RWPE2 (cell line): ENCODE measurements at regions not wholly inside any gene's neighbourhood (a gene's known extent, or its start where the extent isn't known, plus 50 kb on each side); places are given as distances from the start of the nearest gene placed in this dataset.
A peak's percentile ranks its signal among the peaks of the same experiment; 100 is the strongest.

Source experiments
- ATAC-seq: fragments of 200-7000 bp; cut with Tn5 transposase; 3 replicates; pipeline ENCODE4 v1.9.1; 2021; ENCODE audit warnings: low read depth
- DNase-seq: peaks from one replicate; pipeline ENCODE4 v3.0.0-alpha.2; 2020; ENCODE audit warnings: low spot score
- H3K27ac ChIP-seq: fragments of 450-650 bp; 2 replicates; pipeline ENCODE4 v1.5.1; 2017; ENCODE audit warnings: mild to moderate bottlenecking; ENCODE audit not compliant: poor library complexity, severe bottlenecking
- H3K27me3 ChIP-seq: fragments of 250-450 bp; sonication (Bioruptor Pico); 2 replicates; pipeline ENCODE4 v1.5.1; 2021; ENCODE audit warnings: mild to moderate bottlenecking, moderate library complexity; ENCODE audit not compliant: insufficient read depth, poor library complexity, severe bottlenecking
- H3K36me3 ChIP-seq: fragments of 250-450 bp; sonication (Bioruptor Pico); 2 replicates; pipeline ENCODE4 v1.5.1; 2020; ENCODE audit warnings: low read depth, mild to moderate bottlenecking, moderate library complexity
- H3K4me1 ChIP-seq: fragments of 250-450 bp; sonication (Bioruptor Pico); 2 replicates; pipeline ENCODE4 v1.5.1; 2021; ENCODE audit warnings: mild to moderate bottlenecking, moderate library complexity; ENCODE audit not compliant: insufficient read depth, poor library complexity, severe bottlenecking
- H3K4me3 ChIP-seq: fragments of 250-450 bp; sonication (Bioruptor Pico); 2 replicates; pipeline ENCODE4 v1.5.1; 2021; ENCODE audit warnings: mild to moderate bottlenecking, moderate library complexity; ENCODE audit not compliant: severe bottlenecking
- H3K9me3 ChIP-seq: fragments of 250-450 bp; sonication (Bioruptor Pico); 2 replicates; pipeline ENCODE4 v1.5.1; 2021; ENCODE audit warnings: mild to moderate bottlenecking, moderate library complexity; ENCODE audit not compliant: severe bottlenecking
- CTCF ChIP-seq: fragments of 450-650 bp; IDR thresholded peaks from one replicate; pipeline ENCODE4 v1.5.1; 2017; ENCODE audit warnings: mild to moderate bottlenecking, moderate library complexity; ENCODE audit not compliant: poor library complexity, severe bottlenecking

DNA sequence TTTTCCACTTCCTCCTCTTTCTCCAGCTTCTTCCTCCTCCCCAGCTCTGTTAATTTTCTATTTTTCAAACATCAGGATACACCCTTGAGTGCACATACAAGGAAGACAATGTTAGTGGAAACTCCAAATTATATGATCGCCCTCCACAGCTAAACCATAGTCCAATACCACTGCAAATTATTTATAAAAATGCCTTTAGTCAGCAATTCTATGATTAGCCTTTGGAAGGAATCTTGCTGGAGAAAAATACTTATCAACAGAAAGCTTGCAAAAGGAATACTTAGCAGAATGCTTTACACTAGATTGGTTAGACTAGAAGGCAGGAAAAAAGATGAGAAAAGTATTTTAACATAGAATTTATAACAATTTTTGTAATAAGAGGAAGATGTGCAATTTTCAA, 178.9 kb downstream of the FAM124B start:
- Histone ChIP-seq H3K4me3 (no peak overlapping the region), H3K27me3 (no peaks in the 10 kb centered on the region), H3K36me3 (no peaks in the 10 kb centered on the region), H3K9me3 (no peaks in the 10 kb centered on the region), H3K27ac (peak overlapping the region; percentile 95), H3K4me1 (peaks cover 25% of the 10 kb centered on the region)
- ATAC-seq (no peak), DNase-seq (no peak)
- TF ChIP-seq CTCF = no peak

DNA sequence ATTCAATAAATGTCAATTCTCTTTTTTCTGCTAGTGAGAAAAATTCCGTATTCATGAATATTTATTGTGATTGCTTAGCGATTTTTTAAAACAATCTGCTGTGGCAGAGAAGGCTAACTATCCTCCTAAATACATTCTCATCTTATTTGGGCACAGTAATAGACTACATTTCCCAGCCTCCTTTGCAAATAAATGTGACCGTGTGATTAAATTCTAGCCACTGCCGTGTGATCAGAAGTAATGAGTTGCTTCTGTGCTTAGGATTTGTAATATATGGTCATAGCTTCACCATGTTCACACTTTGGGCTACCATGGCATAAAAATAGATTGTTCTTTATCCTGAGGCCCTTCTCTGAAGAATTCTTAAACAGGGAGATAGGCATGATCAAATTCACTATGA, 179.6 kb downstream of the FAM124B start:
- TF ChIP-seq CTCF = no peak
- DNase-seq = no peak
- Histone ChIP-seq H3K4me1 (peaks cover 25% of the 10 kb centered on the region), H3K4me3 (no peak overlapping the region), H3K27ac (peak overlapping the region; percentile 95), H3K9me3 (no peaks in the 10 kb centered on the region), H3K27me3 (no peaks in the 10 kb centered on the region), H3K36me3 (no peaks in the 10 kb centered on the region)
- ATAC-seq = no peak

DNA sequence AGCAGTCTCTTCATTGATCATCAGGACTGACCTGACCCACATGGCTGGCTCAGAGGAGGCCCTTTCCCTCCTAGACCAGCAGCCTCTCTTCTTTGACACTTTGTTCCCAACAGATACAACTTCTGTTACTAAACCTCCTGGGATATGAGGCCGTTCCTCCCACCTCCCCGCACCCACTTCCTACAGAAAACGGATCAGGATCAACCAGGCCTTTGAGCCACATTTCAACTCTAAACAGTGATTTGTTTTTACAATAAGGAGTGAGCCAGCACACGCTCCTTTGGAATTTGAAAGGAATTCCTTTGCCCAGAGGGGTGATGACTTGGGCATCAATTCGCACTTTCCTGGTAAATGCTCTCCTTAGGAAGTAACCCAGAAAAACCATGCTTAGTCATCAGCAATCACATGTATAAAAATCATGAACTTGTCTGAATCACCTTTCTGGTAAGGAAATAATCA, 180.4 kb downstream of the FAM124B start:
- Histone ChIP-seq H3K36me3 (no peaks in the 10 kb centered on the region), H3K4me3 (no peak overlapping the region), H3K27me3 (no peaks in the 10 kb centered on the region), H3K27ac (peak overlapping the region; percentile 95), H3K9me3 (no peaks in the 10 kb centered on the region), H3K4me1 (peaks cover 25% of the 10 kb centered on the region)
- DNase-seq (peak; percentile 66), ATAC-seq (peak; percentile 99)
- no peak for TF ChIP-seq CTCF

DNA sequence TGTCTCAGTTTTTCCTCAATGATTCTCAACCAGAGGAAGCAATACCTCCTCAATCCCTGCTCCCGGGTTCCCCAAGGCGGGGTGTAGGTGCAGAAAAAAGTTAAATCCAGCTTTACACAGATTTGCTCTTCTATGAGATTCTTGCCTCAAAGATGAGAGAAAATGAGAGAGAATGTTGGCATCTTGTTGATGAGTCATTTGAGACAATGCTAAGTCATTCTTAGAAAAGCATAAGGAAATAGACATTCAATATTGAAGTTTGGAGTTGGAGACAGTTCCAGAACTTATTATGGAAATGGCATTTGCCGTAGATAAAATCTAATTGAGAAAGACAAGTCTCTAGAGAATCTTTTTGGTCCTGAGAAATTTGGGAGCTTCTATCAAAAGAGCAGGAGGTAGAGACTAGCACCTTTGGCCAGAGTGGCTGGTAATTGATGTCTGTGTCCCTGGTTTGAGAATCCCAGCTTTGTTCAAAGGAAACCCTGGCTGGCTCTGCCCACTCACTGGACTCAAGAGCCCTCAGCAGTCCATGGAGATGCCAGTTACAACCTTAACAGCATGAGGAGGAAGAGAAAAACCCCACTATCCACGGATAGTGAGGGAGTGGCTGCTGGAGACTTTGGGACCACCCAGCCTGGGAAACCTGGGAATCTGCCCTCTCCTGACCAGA, 181.2 kb downstream of the FAM124B start:
- peaks cover 25% of the 10 kb centered on the region for H3K4me1 ChIP-seq
- no peak for DNase-seq
- H3K4me3 ChIP-seq = no peak overlapping the region
- no peaks in the 10 kb centered on the region for H3K9me3 ChIP-seq
- H3K36me3 ChIP-seq = no peaks in the 10 kb centered on the region
- no peak for ATAC-seq
- no peaks in the 10 kb centered on the region for H3K27me3 ChIP-seq
- peak overlapping the region; percentile 95 for H3K27ac ChIP-seq
- no peak for TF ChIP-seq CTCF

GRCh38 chr2:224219781-224220180, 180.7 kb upstream of the SERPINE2 start:
- H3K9me3 ChIP-seq = no peaks in the 10 kb centered on the region
- DNase-seq (no peak), ATAC-seq (no peak)
- no peak for TF ChIP-seq CTCF
- no peaks in the 10 kb centered on the region for H3K36me3 ChIP-seq
- H3K4me1 ChIP-seq = peaks cover 25% of the 10 kb centered on the region
- no peaks in the 10 kb centered on the region for H3K27me3 ChIP-seq
- no peak overlapping the region for H3K4me3 ChIP-seq
- H3K27ac ChIP-seq = peak overlapping the region; percentile 95
